GM23248 (cell line): ENCODE measurements at regions not wholly inside any gene's neighbourhood (a gene's known extent, or its start where the extent isn't known, plus 50 kb on each side); places are given as distances from the start of the nearest gene placed in this dataset.
"Not testable (repeated sequence)": the region's sequence is repeated elsewhere in the genome, so short reads cannot be mapped to it uniquely, and the experiment has no call there.

Experiments
- EZH2 ChIP-seq: fragments of 200-600 bp; sonication (generic); IDR thresholded peaks from 2 replicates; pipeline ENCODE4 v1.6.1; 2018; ENCODE audit warnings: antibody characterized with exemption, mild to moderate bottlenecking; ENCODE audit not compliant: insufficient read depth, poor library complexity, severe bottlenecking
- EZH2phosphoT487 ChIP-seq: fragments of 200-600 bp; sonication (generic); IDR thresholded peaks from 2 replicates; pipeline ENCODE4 v1.6.1; 2018; ENCODE audit warnings: antibody characterized with exemption, moderate library complexity, mild to moderate bottlenecking, low read depth; ENCODE audit not compliant: insufficient read depth

- TF ChIP-seq EZH2phosphoT487, EZH2: not testable (repeated sequence)
Observed at GRCh38 chr20:19921829-19922228, 95.3 kb upstream of the NAA20 start.
